ENCODE measurements at regions not wholly inside any gene's neighbourhood (a gene's known extent, or its start where the extent isn't known, plus 50 kb on each side); places are given as distances from the start of the nearest gene placed in this dataset.
"Not testable (repeated sequence)": the region's sequence is repeated elsewhere in the genome, so short reads cannot be mapped to it uniquely, and the experiment has no call there.

DNA sequence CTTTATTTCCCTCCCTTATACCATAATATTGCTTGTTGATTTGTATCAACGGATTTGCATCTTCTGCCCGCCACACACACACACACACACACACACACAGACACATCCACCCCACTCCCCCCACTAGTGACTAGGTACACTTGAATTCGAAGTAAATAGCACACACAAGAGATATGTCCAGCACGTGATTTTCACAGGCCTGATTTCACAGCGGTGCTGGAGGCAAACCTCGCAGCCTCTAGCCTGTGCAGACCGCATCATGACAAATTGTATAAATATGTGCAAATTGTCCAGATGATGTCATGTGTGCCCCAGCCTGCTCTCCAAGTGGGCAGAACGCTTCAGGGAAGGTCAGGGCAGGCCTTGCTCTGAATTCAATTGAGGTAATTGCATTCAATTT, 153.8 kb upstream of the TPTE start:
- not testable (repeated sequence) for TF ChIP-seq CTCF, POLR2A (IDR thresholded peaks at IDR 0.05)

Measured in body of pancreas (tissue), 4 donors.